Glutamatergic neuron (in vitro differentiated cells): ENCODE measurements at regions not wholly inside any gene's neighbourhood (a gene's known extent, or its start where the extent isn't known, plus 50 kb on each side); places are given as distances from the start of the nearest gene placed in this dataset.

Source experiments
- DNase-seq: peaks from one replicate; pipeline ENCODE4 v3.0.0; 2022
- H3K27ac Mint-ChIP-seq: one replicate; pipeline ENCODE4 v1.8.0; 2020; ENCODE audit warnings: mild to moderate bottlenecking, mixed read lengths, inconsistent platforms; ENCODE audit not compliant: unreplicated experiment
- H3K27me3 Mint-ChIP-seq: one replicate; pipeline ENCODE4 v1.8.0; 2020; ENCODE audit warnings: mild to moderate bottlenecking, moderate library complexity, mixed read lengths, inconsistent platforms; ENCODE audit not compliant: unreplicated experiment
- H3K36me3 Mint-ChIP-seq: one replicate; pipeline ENCODE4 v1.8.0; 2020; ENCODE audit warnings: mild to moderate bottlenecking, mixed read lengths, inconsistent platforms; ENCODE audit not compliant: unreplicated experiment
- H3K4me1 Mint-ChIP-seq: one replicate; pipeline ENCODE4 v1.8.0; 2020; ENCODE audit warnings: mild to moderate bottlenecking, low read depth, mixed read lengths, inconsistent platforms; ENCODE audit not compliant: unreplicated experiment
- H3K4me3 Mint-ChIP-seq: one replicate; pipeline ENCODE4 v1.8.0; 2020; ENCODE audit warnings: mild to moderate bottlenecking, mixed read lengths, inconsistent platforms; ENCODE audit not compliant: unreplicated experiment
- H3K9me3 Mint-ChIP-seq: one replicate; pipeline ENCODE4 v1.8.0; 2020; ENCODE audit warnings: mild to moderate bottlenecking, moderate library complexity, mixed read lengths, inconsistent platforms; ENCODE audit not compliant: unreplicated experiment
- CTCF ChIP-seq: fragments of 200-600 bp; sonication (generic); IDR thresholded peaks from one replicate; pipeline ENCODE4 v1.5.0; 2021; ENCODE audit not compliant: partially characterized antibody, unreplicated experiment

- Mint-ChIP-seq H3K27ac (no peak overlapping the region), H3K4me3 (no peak overlapping the region), H3K36me3 (no peaks in the 10 kb centered on the region), H3K4me1 (no peaks in the 10 kb centered on the region), H3K9me3 (peaks cover 6% of the 10 kb centered on the region), H3K27me3 (no peaks in the 10 kb centered on the region)
- no peak for TF ChIP-seq CTCF
- no peak for DNase-seq
These were observed 104.0 kb upstream of the ZNF678 start for GRCh38 chr1:227459326-227459841.

- Mint-ChIP-seq H3K4me3 (no peak overlapping the region), H3K27ac (no peak overlapping the region), H3K4me1 (no peaks in the 10 kb centered on the region), H3K27me3 (peaks cover 5% of the 10 kb centered on the region), H3K36me3 (no peaks in the 10 kb centered on the region), H3K9me3 (peaks cover 6% of the 10 kb centered on the region)
- no peak for TF ChIP-seq CTCF
- no peak for DNase-seq
These were observed 108.7 kb upstream of the ZNF678 start for GRCh38 chr1:227454686-227455085.

GRCh38 chr1:227453631-227454355, 109.6 kb upstream of the ZNF678 start:
- Mint-ChIP-seq H3K27ac (no peak overlapping the region), H3K9me3 (peaks cover 6% of the 10 kb centered on the region), H3K36me3 (no peaks in the 10 kb centered on the region), H3K27me3 (peaks cover 5% of the 10 kb centered on the region), H3K4me1 (no peaks in the 10 kb centered on the region), H3K4me3 (no peak overlapping the region)
- no peak for DNase-seq
- no peak for TF ChIP-seq CTCF

- H3K27ac Mint-ChIP-seq = no peak overlapping the region
These were observed 111.4 kb upstream of the ZNF678 start for GRCh38 chr1:227451954-227452353.

More at GRCh38 chr1:227451954-227452353, 111.4 kb upstream of the ZNF678 start:
- Mint-ChIP-seq H3K27me3 (peaks cover 5% of the 10 kb centered on the region), H3K36me3 (no peaks in the 10 kb centered on the region), H3K9me3 (peaks cover 6% of the 10 kb centered on the region), H3K4me1 (no peaks in the 10 kb centered on the region), H3K4me3 (no peak overlapping the region)
- no peak for DNase-seq
- no peak for TF ChIP-seq CTCF
